ENCODE measurements at regions not wholly inside any gene's neighbourhood (a gene's known extent, or its start where the extent isn't known, plus 50 kb on each side); places are given as distances from the start of the nearest gene placed in this dataset.

DNA sequence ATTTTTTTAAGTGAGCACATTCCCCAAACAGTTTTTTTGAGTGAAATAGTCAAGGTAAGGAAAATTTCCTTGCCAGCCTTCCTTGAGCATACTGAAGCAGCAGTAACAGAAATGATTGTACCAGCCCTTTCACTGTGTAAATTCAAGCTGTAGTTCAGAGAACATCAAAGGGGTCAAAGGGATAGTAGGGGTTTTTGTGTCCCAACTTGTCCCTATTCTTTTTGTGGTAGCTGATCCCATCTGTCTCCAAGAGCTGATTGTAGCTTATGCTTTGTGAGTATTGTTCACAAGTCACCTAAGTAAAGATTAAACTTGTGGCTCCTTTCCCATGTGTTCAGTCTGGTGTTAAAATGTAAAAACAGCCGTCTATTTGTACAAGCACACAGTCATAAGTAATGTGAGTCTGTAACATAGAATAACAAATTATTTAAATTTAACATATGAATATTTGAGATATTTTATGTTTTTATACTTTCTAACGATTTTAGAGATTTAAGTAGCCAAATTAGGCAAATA is 185.0 kb downstream of the CENPW start:
- H3K36me3 ChIP-seq (ENCODE audit: control insufficient read depth in 2 of 2, insufficient read depth in 2 of 2, low read length in 1 of 2), result no peaks in the 10 kb centered on the region
- H3K4me3 ChIP-seq, result no peak overlapping the region
- intact Hi-C loops (cut with micrococcal nuclease; ENCODE audit: unreplicated experiment), result loop anchor here (5.0 kb wide), 1 partner anchor 348 kb away; no protein-coding TSS in a partner anchor
- no peaks in the 10 kb centered on the region for H3K79me2 ChIP-seq (ENCODE audit: control insufficient read depth, insufficient read depth, low read length)
- 0% methylated on average over 2 of the region's 2 CpGs for WGBS (ENCODE audit: insufficient coverage, insufficient replicate concordance, low lambda C conversion rate, missing lambda C conversion rate)
- H3K4me2 ChIP-seq (ENCODE audit: control insufficient read depth, insufficient read depth), result no peak overlapping the region
- H3K27me3 ChIP-seq (replicated peaks in 1 of 2; ENCODE audit: control insufficient read depth in 2 of 2, insufficient read depth in 2 of 2, low read length in 1 of 2), result no peaks in the 10 kb centered on the region
- no peak overlapping the region for H3K27ac ChIP-seq (ENCODE audit: control insufficient read depth, insufficient read depth)
- ChIA-PET RAD21 (ENCODE audit: unreplicated experiment) (no interaction called here), POLR2A (no interaction called here), CTCF (no interaction called here), SMC1A (ENCODE audit: uncharacterized antibody, unreplicated experiment) (no interaction called here)
- DNase-seq (ENCODE audit: low read depth, low spot score) (no peak), ATAC-seq (no peak), FAIRE-seq (no peak)
- no peaks in the 10 kb centered on the region for H4K20me1 ChIP-seq (ENCODE audit: control insufficient read depth, insufficient read depth)
- no peak overlapping the region for H3K9ac ChIP-seq (ENCODE audit: control insufficient read depth, insufficient read depth, low read length)
- no peaks in the 10 kb centered on the region for H3K4me1 ChIP-seq (ENCODE audit: control insufficient read depth, insufficient read depth, low read length)
- in situ Hi-C loops (cut with MboI), result no loop called here
- no TSS peak for BruUV-seq (replicated peaks)
- no peak overlapping the region for H2AFZ ChIP-seq (ENCODE audit: control insufficient read depth, low read depth, low read length)
- no peaks in the 10 kb centered on the region for H3K9me3 ChIP-seq (replicated peaks; ENCODE audit: control insufficient read depth, insufficient read depth, low read length)
- TF ChIP-seq E4F1 (IDR thresholded peaks at IDR 0.05; ENCODE audit: borderline replicate concordance, partially characterized antibody), result no peak
- TF ChIP-seq ZBED1 (IDR thresholded peaks at IDR 0.05; ENCODE audit: borderline replicate concordance), result no peak
- no peak for TF ChIP-seq BCL11A (IDR thresholded peaks at IDR 0.05; ENCODE audit: low read depth, low read length)
- TF ChIP-seq GATAD2B (conservative IDR thresholded peaks at IDR 0.05; ENCODE audit: low read depth), result no peak
- no peak for TF ChIP-seq CBX3 (IDR thresholded peaks at IDR 0.05; ENCODE audit: borderline replicate concordance, low read depth)
- no peak for TF ChIP-seq ZBTB11 (CRISPR knock-in tag; IDR thresholded peaks at IDR 0.05)
- TF ChIP-seq, protein P1, sequence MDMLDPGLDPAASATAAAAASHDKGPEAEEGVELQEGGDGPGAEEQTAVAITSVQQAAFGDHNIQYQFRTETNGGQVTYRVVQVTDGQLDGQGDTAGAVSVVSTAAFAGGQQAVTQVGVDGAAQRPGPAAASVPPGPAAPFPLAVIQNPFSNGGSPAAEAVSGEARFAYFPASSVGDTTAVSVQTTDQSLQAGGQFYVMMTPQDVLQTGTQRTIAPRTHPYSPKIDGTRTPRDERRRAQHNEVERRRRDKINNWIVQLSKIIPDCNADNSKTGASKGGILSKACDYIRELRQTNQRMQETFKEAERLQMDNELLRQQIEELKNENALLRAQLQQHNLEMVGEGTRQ (IDR thresholded peaks at IDR 0.05; ENCODE audit: borderline replicate concordance, low read depth, low read length), result no peak
- TF ChIP-seq PML (IDR thresholded peaks at IDR 0.05; ENCODE audit: low read length), result no peak
- no peak for TF ChIP-seq ZNF217 (IDR thresholded peaks at IDR 0.05)
- TF ChIP-seq ZZZ3 (IDR thresholded peaks at IDR 0.05; ENCODE audit: control insufficient read depth, insufficient read length, low read depth), result no peak
- TF ChIP-seq, protein P2, sequence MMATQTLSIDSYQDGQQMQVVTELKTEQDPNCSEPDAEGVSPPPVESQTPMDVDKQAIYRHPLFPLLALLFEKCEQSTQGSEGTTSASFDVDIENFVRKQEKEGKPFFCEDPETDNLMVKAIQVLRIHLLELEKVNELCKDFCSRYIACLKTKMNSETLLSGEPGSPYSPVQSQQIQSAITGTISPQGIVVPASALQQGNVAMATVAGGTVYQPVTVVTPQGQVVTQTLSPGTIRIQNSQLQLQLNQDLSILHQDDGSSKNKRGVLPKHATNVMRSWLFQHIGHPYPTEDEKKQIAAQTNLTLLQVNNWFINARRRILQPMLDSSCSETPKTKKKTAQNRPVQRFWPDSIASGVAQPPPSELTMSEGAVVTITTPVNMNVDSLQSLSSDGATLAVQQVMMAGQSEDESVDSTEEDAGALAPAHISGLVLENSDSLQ (IDR thresholded peaks at IDR 0.05), result no peak
- no peak for TF ChIP-seq MYC (IDR thresholded peaks at IDR 0.05; ENCODE audit: insufficient read depth, insufficient read length, insufficient replicate concordance, low read length, severe bottlenecking)
- TF ChIP-seq NBN (IDR thresholded peaks at IDR 0.05), result no peak
- TF ChIP-seq SUZ12 (IDR thresholded peaks at IDR 0.05; ENCODE audit: unreplicated experiment), result no peak
- no peak for TF ChIP-seq ZBTB33 (IDR thresholded peaks at IDR 0.05)
- no peak for TF ChIP-seq KAT2A (conservative IDR thresholded peaks at IDR 0.05; ENCODE audit: control insufficient read depth, low read depth, low read length)

Data from GM12878 (cell line).